RCC 7860 (cell line): ENCODE measurements at regions not wholly inside any gene's neighbourhood (a gene's known extent, or its start where the extent isn't known, plus 50 kb on each side); places are given as distances from the start of the nearest gene placed in this dataset.
"Not testable (repeated sequence)": the region's sequence is repeated elsewhere in the genome, so short reads cannot be mapped to it uniquely, and the experiment has no call there.

Experiments used
- DNase-seq: peaks from one replicate; pipeline ENCODE4 v3.0.0-alpha.2; 2015; ENCODE audit warnings: low spot score
- FAIRE-seq: peaks from 2 replicates; lab custom pipeline; 2012; peaks lifted over from hg19 to GRCh38; lab: Jason Lieb, UNC

GRCh38 chr1:21385022-21385421 is 54.9 kb upstream of the NBPF3 start:
- no peak for DNase-seq
- FAIRE-seq: no peak

- FAIRE-seq (no peak), DNase-seq (no peak)
Observed at GRCh38 chr1:21384620-21385019, 55.3 kb upstream of the NBPF3 start.

- DNase-seq: no peak
- FAIRE-seq: no peak
Observed at GRCh38 chr1:21383785-21384401, 56.0 kb upstream of the NBPF3 start.

GRCh38 chr1:21381354-21381753 is 58.6 kb upstream of the NBPF3 start:
- DNase-seq: no peak
- no peak for FAIRE-seq

- not testable (repeated sequence) for DNase-seq, FAIRE-seq
Observed at GRCh38 chr1:21380147-21380546, 59.8 kb upstream of the NBPF3 start.

GRCh38 chr1:21379571-21379970 is 60.4 kb upstream of the NBPF3 start:
- DNase-seq: no peak
- FAIRE-seq: no peak

GRCh38 chr1:21378705-21379494 is 61.0 kb upstream of the NBPF3 start:
- DNase-seq (peak; percentile 43), FAIRE-seq (peak; percentile 51)

- DNase-seq (no peak), FAIRE-seq (no peak)
Observed at GRCh38 chr1:21372383-21372782, 67.6 kb upstream of the NBPF3 start.

- DNase-seq (no peak), FAIRE-seq (no peak)
Observed at GRCh38 chr1:21369905-21370304, 70.0 kb upstream of the NBPF3 start.

GRCh38 chr1:21368515-21369289 is 71.2 kb upstream of the NBPF3 start:
- FAIRE-seq (peak; percentile 67), DNase-seq (peak; percentile 73)

GRCh38 chr1:21367973-21368514 is 71.9 kb upstream of the NBPF3 start:
- not testable (repeated sequence) for DNase-seq, FAIRE-seq

GRCh38 chr1:21366288-21366687 is 73.6 kb upstream of the NBPF3 start:
- DNase-seq (no peak), FAIRE-seq (no peak)

- DNase-seq (no peak), FAIRE-seq (no peak)
Observed at GRCh38 chr1:21365036-21365435, 74.8 kb upstream of the ECE1 start.

GRCh38 chr1:21362096-21362495 is 71.8 kb upstream of the ECE1 start:
- DNase-seq (no peak), FAIRE-seq (no peak)

GRCh38 chr1:21361506-21361905 is 71.2 kb upstream of the ECE1 start:
- FAIRE-seq: no peak

GRCh38 chr1:21357161-21357560 is 66.9 kb upstream of the ECE1 start:
- FAIRE-seq (no peak), DNase-seq (peak; percentile 46)

More at GRCh38 chr1:21361506-21361905, 71.2 kb upstream of the ECE1 start:
- DNase-seq: no peak

GRCh38 chr1:21355956-21356355 is 65.7 kb upstream of the ECE1 start:
- no peak for DNase-seq
- FAIRE-seq: no peak

- DNase-seq: no peak
- FAIRE-seq: no peak
Observed at GRCh38 chr1:21352586-21352985, 62.3 kb upstream of the ECE1 start.

- no peak for FAIRE-seq
- no peak for DNase-seq
Observed at GRCh38 chr1:21351901-21352300, 61.6 kb upstream of the ECE1 start.

- DNase-seq (peak; percentile 50), FAIRE-seq (peak; percentile 18)
Observed at GRCh38 chr1:21350202-21350885, 60.1 kb upstream of the ECE1 start.

GRCh38 chr1:21349693-21350092 is 59.4 kb upstream of the ECE1 start:
- FAIRE-seq: no peak
- DNase-seq: no peak
